ENCODE measurements at regions not wholly inside any gene's neighbourhood (a gene's known extent, or its start where the extent isn't known, plus 50 kb on each side); places are given as distances from the start of the nearest gene placed in this dataset.

DNA sequence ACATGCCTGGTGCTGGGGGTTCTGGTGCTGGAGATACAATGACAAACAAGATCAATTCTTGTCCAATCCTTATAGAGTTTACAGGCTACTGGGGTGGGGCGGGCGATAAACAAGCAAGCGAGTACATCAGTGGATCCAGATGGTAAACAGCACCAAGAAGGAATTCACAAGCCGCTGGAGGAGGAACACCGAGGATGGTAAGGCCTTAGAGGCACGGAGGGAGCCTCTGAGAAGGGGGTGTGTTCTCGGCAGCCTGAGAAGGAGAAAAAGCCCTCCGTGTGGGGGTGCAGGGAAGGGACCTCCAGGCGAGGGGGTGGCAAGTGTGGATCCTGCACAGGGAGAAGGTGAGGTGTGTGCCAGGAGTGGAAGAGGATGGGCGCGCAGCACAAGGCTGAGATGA, 276.5 kb upstream of the FOXQ1 start:
- H3K4me1 ChIP-seq (ENCODE audit: control insufficient read depth in 3 of 3, insufficient read depth in 2 of 3, low read depth in 1 of 3, low read length in 2 of 3), result no peaks in the 10 kb centered on the region
- H3K4me3 ChIP-seq (ENCODE audit: low read depth in 1 of 3, low read length in 3 of 3), result no peak overlapping the region
- FAIRE-seq, result no peak
- no peaks in the 10 kb centered on the region for H3K9me3 ChIP-seq (ENCODE audit: control insufficient read depth in 2 of 2, insufficient read depth in 1 of 2, low read depth in 1 of 2, low read length in 1 of 2)
- peaks cover 0 to 2% (median 0%) of the 10 kb centered on the region in 3 donors for H3K27me3 ChIP-seq (ENCODE audit: control insufficient read depth in 3 of 3, insufficient read depth in 3 of 3, low read length in 3 of 3)
- H3K27ac ChIP-seq (ENCODE audit: low read depth in 1 of 3, low read length in 2 of 3), result no peak overlapping the region
- 79 to 84% (median 79%) methylated on average over 11 of the region's 11 CpGs for WGBS, 3 donors
- DNase-seq, result no peak
- H3K36me3 ChIP-seq (ENCODE audit: control insufficient read depth in 3 of 3, insufficient read depth in 2 of 3, low read depth in 1 of 3, low read length in 3 of 3), result no peaks in the 10 kb centered on the region

DNA sequence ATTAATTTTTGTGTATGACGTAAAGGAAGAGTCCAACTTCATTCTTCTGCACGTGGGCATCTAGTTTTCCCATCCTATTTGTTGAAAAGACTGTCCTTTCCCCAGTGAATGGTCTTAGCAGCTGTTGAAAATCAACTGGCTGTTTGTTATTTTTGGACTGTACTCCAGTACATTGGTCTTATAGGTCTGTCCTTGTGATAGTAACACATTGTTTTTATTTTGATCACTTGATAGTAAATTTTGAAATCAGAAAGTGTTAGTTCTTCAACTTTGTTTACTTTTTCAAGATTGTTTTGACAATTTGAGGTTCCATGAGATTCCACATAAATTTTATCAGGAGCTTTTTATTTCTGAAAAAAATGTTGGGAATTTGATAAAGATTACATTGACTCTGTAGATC, 280.2 kb upstream of the FOXQ1 start:
- FAIRE-seq (no peak), DNase-seq (no peak)
- 67 to 69% (median 68%) methylated on average over 2 of the region's 2 CpGs for WGBS, 3 donors
- H3K27ac ChIP-seq (ENCODE audit: low read depth in 1 of 3, low read length in 2 of 3), result no peak overlapping the region
- no peak overlapping the region for H3K4me3 ChIP-seq (ENCODE audit: low read depth in 1 of 3, low read length in 3 of 3)
- no peaks in the 10 kb centered on the region for H3K9me3 ChIP-seq (ENCODE audit: control insufficient read depth in 2 of 2, insufficient read depth in 1 of 2, low read depth in 1 of 2, low read length in 1 of 2)
- peaks cover 0 to 2% (median 0%) of the 10 kb centered on the region in 3 donors for H3K27me3 ChIP-seq (ENCODE audit: control insufficient read depth in 3 of 3, insufficient read depth in 3 of 3, low read length in 3 of 3)
- H3K36me3 ChIP-seq (ENCODE audit: control insufficient read depth in 3 of 3, insufficient read depth in 2 of 3, low read depth in 1 of 3, low read length in 3 of 3), result no peaks in the 10 kb centered on the region
- no peaks in the 10 kb centered on the region for H3K4me1 ChIP-seq (ENCODE audit: control insufficient read depth in 3 of 3, insufficient read depth in 2 of 3, low read depth in 1 of 3, low read length in 2 of 3)

DNA sequence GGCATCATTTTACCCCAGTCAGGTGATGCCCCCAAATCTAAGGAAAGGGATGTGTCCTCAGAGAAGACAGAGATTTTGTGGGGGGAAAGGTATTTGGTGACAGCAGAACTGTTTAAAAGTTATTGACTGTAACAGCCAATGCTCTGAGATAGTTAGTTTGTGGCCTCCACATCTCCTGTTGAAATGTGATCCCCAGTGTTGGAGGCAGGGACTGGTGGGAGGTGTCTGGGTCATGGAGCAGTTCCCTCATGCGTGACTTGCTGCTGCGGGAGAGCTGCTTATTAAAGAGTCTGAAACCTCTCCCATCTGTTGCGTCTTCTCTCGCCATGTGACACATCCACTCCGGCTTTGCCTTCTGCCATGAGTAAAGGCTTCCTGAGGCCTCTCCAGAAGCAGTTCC, 282.8 kb upstream of the FOXQ1 start:
- H3K27ac ChIP-seq (ENCODE audit: low read depth in 1 of 3, low read length in 2 of 3), result no peak overlapping the region
- no peaks in the 10 kb centered on the region for H3K27me3 ChIP-seq (ENCODE audit: control insufficient read depth in 3 of 3, insufficient read depth in 3 of 3, low read length in 3 of 3)
- H3K9me3 ChIP-seq (ENCODE audit: control insufficient read depth in 2 of 2, insufficient read depth in 1 of 2, low read depth in 1 of 2, low read length in 1 of 2), result no peaks in the 10 kb centered on the region
- WGBS, 3 donors, result 91 to 94% (median 92%) methylated on average over 5 of the region's 5 CpGs
- no peak overlapping the region for H3K4me3 ChIP-seq (ENCODE audit: low read depth in 1 of 3, low read length in 3 of 3)
- H3K36me3 ChIP-seq (ENCODE audit: control insufficient read depth in 3 of 3, insufficient read depth in 2 of 3, low read depth in 1 of 3, low read length in 3 of 3), result no peaks in the 10 kb centered on the region
- no peaks in the 10 kb centered on the region for H3K4me1 ChIP-seq (ENCODE audit: control insufficient read depth in 3 of 3, insufficient read depth in 2 of 3, low read depth in 1 of 3, low read length in 2 of 3)
- no peak for FAIRE-seq
- DNase-seq, result no peak

DNA sequence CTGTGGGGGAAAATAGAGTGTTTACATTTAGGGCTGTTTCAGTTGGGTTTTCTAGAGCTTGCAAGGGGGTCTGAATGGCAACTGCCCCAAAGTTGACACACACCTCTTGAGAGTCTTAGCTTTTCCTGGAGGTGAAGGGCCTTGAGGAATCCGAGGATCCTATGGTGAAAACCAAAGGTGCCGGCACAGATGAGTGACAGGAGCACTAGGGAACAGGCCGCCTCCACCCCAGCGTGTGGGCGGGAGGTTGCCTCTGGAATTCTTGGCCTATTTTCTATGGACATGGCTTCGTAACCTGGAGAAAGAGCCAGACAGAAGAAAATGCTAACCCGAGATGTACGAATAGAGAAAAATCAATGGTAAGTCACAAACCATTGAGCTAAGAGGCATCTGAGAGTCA, 283.2 kb upstream of the FOXQ1 start:
- no peaks in the 10 kb centered on the region for H3K4me1 ChIP-seq (ENCODE audit: control insufficient read depth in 3 of 3, insufficient read depth in 2 of 3, low read depth in 1 of 3, low read length in 2 of 3)
- 93 to 94% (median 94%) methylated on average over 8 of the region's 8 CpGs for WGBS, 3 donors

DNA sequence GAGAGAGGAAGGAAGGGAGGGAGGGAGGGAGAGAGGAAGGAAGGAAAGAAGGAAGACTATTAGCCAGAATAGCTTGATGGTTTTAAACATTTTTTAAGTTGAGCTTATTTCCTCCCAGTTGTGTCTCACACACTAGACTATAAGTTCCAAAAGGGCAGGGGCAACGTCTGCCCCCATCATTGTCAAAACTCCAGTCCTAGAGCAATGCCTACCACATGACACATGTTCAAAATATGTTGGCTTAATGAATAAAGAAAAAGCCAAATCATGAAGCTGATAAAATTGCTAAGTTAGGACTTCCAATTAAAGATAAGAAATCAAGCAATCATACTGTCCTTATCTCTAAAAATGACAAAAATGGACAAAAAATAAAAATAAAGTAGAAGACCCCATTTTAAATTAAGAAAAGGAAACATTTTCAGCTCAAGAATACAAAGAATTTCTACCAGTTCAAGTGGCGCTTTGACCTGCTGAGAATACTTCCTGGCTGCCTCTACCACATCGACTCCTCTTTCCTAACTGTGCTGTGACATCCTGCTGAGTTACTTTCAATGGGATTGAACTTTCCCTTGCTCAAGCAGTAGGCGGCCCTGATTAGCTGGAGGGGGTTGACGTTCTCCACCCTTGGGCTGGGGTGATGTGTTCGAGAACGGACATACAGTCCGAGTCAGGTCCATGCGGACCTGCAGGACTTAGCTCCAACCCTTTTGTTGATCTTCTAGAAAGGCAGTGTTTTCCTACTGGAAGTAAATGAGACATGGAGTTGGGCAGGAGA, 283.9 kb upstream of the FOXQ1 start:
- no peak overlapping the region for H3K27ac ChIP-seq (ENCODE audit: low read depth in 1 of 3, low read length in 2 of 3)
- DNase-seq (no peak), FAIRE-seq (no peak)
- WGBS, 3 donors, result 77 to 89% (median 85%) methylated on average over 9 of the region's 9 CpGs
- no peaks in the 10 kb centered on the region for H3K9me3 ChIP-seq (ENCODE audit: control insufficient read depth in 2 of 2, insufficient read depth in 1 of 2, low read depth in 1 of 2, low read length in 1 of 2)
- H3K27me3 ChIP-seq (ENCODE audit: control insufficient read depth in 3 of 3, insufficient read depth in 3 of 3, low read length in 3 of 3), result no peaks in the 10 kb centered on the region
- H3K36me3 ChIP-seq (ENCODE audit: control insufficient read depth in 3 of 3, insufficient read depth in 2 of 3, low read depth in 1 of 3, low read length in 3 of 3), result no peaks in the 10 kb centered on the region
- H3K4me3 ChIP-seq (ENCODE audit: low read depth in 1 of 3, low read length in 3 of 3), result no peak overlapping the region
- no peaks in the 10 kb centered on the region for H3K4me1 ChIP-seq (ENCODE audit: control insufficient read depth in 3 of 3, insufficient read depth in 2 of 3, low read depth in 1 of 3, low read length in 2 of 3)

More for the DNA sequence above, 283.2 kb upstream of the FOXQ1 start:
- H3K9me3 ChIP-seq (ENCODE audit: control insufficient read depth in 2 of 2, insufficient read depth in 1 of 2, low read depth in 1 of 2, low read length in 1 of 2), result no peaks in the 10 kb centered on the region
- H3K27ac ChIP-seq (ENCODE audit: low read depth in 1 of 3, low read length in 2 of 3), result no peak overlapping the region
- DNase-seq (no peak), FAIRE-seq (no peak)
- no peaks in the 10 kb centered on the region for H3K27me3 ChIP-seq (ENCODE audit: control insufficient read depth in 3 of 3, insufficient read depth in 3 of 3, low read length in 3 of 3)
- H3K4me3 ChIP-seq (ENCODE audit: low read depth in 1 of 3, low read length in 3 of 3), result no peak overlapping the region
- H3K36me3 ChIP-seq (ENCODE audit: control insufficient read depth in 3 of 3, insufficient read depth in 2 of 3, low read depth in 1 of 3, low read length in 3 of 3), result no peaks in the 10 kb centered on the region

DNA sequence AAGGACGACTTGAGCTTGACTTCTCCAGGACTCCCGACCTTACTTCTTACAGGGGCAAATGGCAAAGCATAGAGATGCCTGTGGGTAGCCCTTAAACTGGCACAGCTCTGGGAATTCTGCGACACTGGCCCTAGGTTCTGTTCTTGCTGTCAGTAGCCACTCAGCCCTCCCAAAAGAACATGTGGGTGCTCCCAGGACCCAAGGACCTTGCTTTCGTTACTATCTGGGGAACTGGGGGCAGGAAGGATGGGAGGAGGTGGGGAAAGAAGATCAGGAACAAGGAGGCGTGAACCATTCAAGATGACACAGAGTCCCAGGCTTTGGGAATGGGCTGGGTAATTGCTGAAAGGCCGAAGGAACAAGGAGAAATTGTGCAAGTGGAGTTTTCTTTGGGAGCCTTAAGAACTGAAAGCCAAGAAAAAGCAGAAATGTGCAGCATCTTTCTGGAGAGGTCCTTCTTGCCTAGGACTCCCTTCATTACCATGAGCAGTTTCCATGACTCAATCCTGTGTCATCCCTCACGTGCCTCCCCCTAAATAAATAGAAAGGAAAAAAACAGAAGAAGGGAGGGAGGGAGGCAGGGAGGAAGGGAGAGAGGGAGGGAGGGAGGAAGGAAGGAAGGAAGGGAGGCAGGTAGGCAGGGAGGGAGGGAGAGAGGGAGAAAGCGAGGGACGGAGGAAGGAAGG, 284.6 kb upstream of the FOXQ1 start:
- Histone ChIP-seq H3K4me1 (ENCODE audit: control insufficient read depth in 3 of 3, insufficient read depth in 2 of 3, low read depth in 1 of 3, low read length in 2 of 3) (no peaks in the 10 kb centered on the region), H3K27me3 (ENCODE audit: control insufficient read depth in 3 of 3, insufficient read depth in 3 of 3, low read length in 3 of 3) (no peaks in the 10 kb centered on the region), H3K27ac (ENCODE audit: low read depth in 1 of 3, low read length in 2 of 3) (peak overlapping the region in 1 of 3 donors; percentile 63), H3K9me3 (ENCODE audit: control insufficient read depth in 2 of 2, insufficient read depth in 1 of 2, low read depth in 1 of 2, low read length in 1 of 2) (no peaks in the 10 kb centered on the region), H3K4me3 (ENCODE audit: low read depth in 1 of 3, low read length in 3 of 3) (no peak overlapping the region), H3K36me3 (ENCODE audit: control insufficient read depth in 3 of 3, insufficient read depth in 2 of 3, low read depth in 1 of 3, low read length in 3 of 3) (no peaks in the 10 kb centered on the region)
- FAIRE-seq, result no peak
- DNase-seq, result no peak
- 64 to 72% (median 69%) methylated on average over 9 of the region's 9 CpGs for WGBS, 3 donors

DNA sequence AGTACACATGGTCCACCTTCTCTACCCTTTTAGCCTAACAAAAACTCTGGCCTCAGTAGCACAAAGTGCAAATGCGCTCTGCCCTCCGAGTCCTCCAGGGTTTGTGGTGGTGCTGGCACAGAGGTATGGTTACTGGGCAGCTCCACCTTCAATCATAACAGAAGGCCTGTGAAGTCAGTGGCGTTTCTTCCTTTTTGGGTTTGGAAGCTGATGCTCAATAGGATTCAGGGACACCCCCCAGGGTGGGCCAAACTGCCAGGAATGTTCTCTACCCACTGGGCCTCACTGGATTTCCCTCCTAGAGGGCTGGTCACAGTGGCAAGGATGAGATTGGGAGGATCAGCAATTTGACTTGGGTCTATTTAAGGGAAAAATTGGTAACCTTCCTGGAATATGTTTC, 286.1 kb upstream of the FOXQ1 start:
- H3K4me1 ChIP-seq (ENCODE audit: control insufficient read depth in 3 of 3, insufficient read depth in 2 of 3, low read depth in 1 of 3, low read length in 2 of 3), result no peaks in the 10 kb centered on the region
- DNase-seq (no peak), FAIRE-seq (no peak)
- H3K36me3 ChIP-seq (ENCODE audit: control insufficient read depth in 3 of 3, insufficient read depth in 2 of 3, low read depth in 1 of 3, low read length in 3 of 3), result no peaks in the 10 kb centered on the region
- no peak overlapping the region for H3K4me3 ChIP-seq (ENCODE audit: low read depth in 1 of 3, low read length in 3 of 3)
- WGBS, 3 donors, result 85 to 97% (median 93%) methylated on average over 3 of the region's 3 CpGs
- no peak overlapping the region for H3K27ac ChIP-seq (ENCODE audit: low read depth in 1 of 3, low read length in 2 of 3)
- H3K27me3 ChIP-seq (ENCODE audit: control insufficient read depth in 3 of 3, insufficient read depth in 3 of 3, low read length in 3 of 3), result no peaks in the 10 kb centered on the region
- H3K9me3 ChIP-seq (ENCODE audit: control insufficient read depth in 2 of 2, insufficient read depth in 1 of 2, low read depth in 1 of 2, low read length in 1 of 2), result peaks cover 0 to 5% of the 10 kb centered on the region in 2 donors

DNA sequence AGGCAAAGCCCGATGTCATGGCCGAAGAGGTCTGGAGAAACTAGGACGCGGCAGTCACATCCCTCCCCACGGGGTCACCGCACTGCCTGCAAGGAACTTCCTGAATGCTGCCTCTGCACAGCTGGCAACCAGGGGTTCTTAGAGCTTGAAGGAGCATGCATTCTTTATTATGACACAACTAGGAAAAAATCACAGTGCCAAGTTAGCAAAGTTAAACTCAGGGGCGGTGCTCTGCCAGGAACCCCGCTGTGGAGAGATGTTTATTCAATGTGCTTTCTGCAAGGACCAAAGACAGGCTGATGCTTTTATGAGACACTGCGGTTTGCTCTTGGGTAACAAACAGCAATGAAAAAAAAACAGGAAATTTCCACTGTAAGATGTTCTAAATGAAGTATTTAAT, 287.3 kb upstream of the FOXQ1 start:
- Histone ChIP-seq H3K36me3 (ENCODE audit: control insufficient read depth in 3 of 3, insufficient read depth in 2 of 3, low read depth in 1 of 3, low read length in 3 of 3) (no peaks in the 10 kb centered on the region), H3K4me1 (ENCODE audit: control insufficient read depth in 3 of 3, insufficient read depth in 2 of 3, low read depth in 1 of 3, low read length in 2 of 3) (no peaks in the 10 kb centered on the region), H3K9me3 (ENCODE audit: control insufficient read depth in 2 of 2, insufficient read depth in 1 of 2, low read depth in 1 of 2, low read length in 1 of 2) (peaks cover 0 to 5% of the 10 kb centered on the region in 2 donors), H3K4me3 (ENCODE audit: low read depth in 1 of 3, low read length in 3 of 3) (no peak overlapping the region), H3K27me3 (ENCODE audit: control insufficient read depth in 3 of 3, insufficient read depth in 3 of 3, low read length in 3 of 3) (no peaks in the 10 kb centered on the region), H3K27ac (ENCODE audit: low read depth in 1 of 3, low read length in 2 of 3) (no peak overlapping the region)
- WGBS, 3 donors, result 60 to 85% (median 78%) methylated on average over 9 of the region's 9 CpGs
- FAIRE-seq (no peak), DNase-seq (peak in 1 of 2 donors; percentile 21)

Data from small intestine (tissue), 7 donors.